ENCODE measurements at regions not wholly inside any gene's neighbourhood (a gene's known extent, or its start where the extent isn't known, plus 50 kb on each side); places are given as distances from the start of the nearest gene placed in this dataset.

DNA sequence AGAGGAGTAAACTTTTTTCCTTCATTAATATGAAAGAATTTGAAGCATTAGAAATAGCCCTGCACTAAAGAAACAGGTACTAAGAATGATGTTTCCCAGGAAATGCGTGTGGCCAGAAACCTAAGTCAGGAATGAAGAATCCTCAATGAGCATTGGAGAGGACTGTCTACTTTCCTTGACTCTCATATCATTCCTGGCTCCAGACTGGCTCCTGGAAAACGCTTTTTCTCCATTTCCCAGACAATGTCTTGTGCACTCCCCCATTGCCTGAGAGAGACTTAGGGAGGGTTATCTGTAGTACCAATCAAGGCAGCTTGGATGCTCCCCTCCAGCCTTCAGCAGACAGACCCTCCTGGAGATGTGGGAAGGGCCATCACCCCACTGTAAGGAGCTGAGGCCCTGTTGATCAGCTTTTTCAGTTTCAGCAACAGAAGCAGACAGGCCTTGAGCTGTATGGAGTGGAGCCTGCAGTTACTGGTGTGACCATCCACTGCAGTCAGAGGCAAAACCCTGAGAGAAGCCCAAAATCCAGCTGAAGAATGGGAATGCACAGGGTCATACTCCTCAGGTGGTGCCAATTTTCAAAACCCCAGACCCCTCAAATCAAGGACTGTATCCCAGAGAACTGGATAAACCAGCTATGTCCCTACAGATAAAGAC, 127.3 kb upstream of the NT5E start:
- no peak overlapping the region for H3K27ac ChIP-seq
- no peaks in the 10 kb centered on the region for H3K9me3 ChIP-seq (ENCODE audit: severe bottlenecking)
- H3K36me3 ChIP-seq = no peaks in the 10 kb centered on the region
- H3K27me3 ChIP-seq (ENCODE audit: insufficient read depth, low read depth, severe bottlenecking) = peaks cover 41% of the 10 kb centered on the region
- DNase-seq = no peak
- no peak overlapping the region for H3K4me3 ChIP-seq (ENCODE audit: low read depth, low read length)
- TF ChIP-seq, protein P1, sequence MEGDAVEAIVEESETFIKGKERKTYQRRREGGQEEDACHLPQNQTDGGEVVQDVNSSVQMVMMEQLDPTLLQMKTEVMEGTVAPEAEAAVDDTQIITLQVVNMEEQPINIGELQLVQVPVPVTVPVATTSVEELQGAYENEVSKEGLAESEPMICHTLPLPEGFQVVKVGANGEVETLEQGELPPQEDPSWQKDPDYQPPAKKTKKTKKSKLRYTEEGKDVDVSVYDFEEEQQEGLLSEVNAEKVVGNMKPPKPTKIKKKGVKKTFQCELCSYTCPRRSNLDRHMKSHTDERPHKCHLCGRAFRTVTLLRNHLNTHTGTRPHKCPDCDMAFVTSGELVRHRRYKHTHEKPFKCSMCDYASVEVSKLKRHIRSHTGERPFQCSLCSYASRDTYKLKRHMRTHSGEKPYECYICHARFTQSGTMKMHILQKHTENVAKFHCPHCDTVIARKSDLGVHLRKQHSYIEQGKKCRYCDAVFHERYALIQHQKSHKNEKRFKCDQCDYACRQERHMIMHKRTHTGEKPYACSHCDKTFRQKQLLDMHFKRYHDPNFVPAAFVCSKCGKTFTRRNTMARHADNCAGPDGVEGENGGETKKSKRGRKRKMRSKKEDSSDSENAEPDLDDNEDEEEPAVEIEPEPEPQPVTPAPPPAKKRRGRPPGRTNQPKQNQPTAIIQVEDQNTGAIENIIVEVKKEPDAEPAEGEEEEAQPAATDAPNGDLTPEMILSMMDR (IDR thresholded peaks at IDR 0.05; ENCODE audit: low read depth, low read length) = no peak

DNA sequence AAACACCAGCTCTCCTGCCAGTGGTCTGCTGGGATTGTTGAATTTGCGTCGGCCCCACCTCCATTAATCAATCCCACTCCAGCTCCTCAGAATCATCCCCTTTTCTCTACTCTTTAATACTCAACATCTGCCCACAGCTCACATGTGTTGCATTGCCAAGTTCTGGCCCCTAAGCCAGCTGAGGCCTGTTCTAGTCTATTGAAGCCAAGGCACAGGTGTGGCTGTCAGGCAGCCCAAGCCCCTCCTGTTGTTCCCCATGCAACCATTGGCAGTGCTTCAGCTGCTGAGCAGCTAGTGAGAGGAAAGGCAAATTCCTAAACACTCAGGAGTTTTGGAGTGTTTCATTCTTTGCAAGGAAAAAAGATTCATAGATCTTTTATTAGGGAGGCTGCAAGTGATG, 128.0 kb upstream of the NT5E start:
- Histone ChIP-seq H3K4me3 (ENCODE audit: low read depth, low read length) (no peak overlapping the region), H3K27ac (no peak overlapping the region), H3K36me3 (no peaks in the 10 kb centered on the region), H3K9me3 (ENCODE audit: severe bottlenecking) (no peaks in the 10 kb centered on the region), H3K27me3 (ENCODE audit: insufficient read depth, low read depth, severe bottlenecking) (peaks cover 37% of the 10 kb centered on the region)
- no peak for DNase-seq
- TF ChIP-seq, protein P1 (IDR thresholded peaks at IDR 0.05; ENCODE audit: low read depth, low read length) = no peak

DNA sequence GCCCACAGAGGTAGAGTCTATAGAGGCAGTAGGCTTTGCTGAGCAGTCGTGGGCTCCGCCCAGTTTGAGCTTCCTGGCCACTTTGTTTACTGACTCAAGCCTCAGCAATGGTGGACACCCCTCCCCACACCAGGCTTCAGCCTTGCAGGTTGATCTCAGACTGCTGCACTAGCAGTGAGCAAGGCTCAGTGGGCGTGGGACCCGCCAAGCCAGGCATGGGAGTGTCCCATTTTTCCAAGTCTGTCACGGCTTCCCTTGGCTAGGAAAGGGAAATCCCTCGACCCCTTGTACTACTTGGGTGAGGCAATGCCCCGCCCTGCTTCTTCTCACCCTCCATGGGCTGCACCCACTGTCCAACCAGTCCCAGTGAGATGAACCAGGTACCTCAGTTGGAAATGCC, 135.3 kb upstream of the NT5E start:
- no peak overlapping the region for H3K4me3 ChIP-seq (ENCODE audit: low read depth, low read length)
- TF ChIP-seq, protein P1 (IDR thresholded peaks at IDR 0.05; ENCODE audit: low read depth, low read length) = no peak

DNA sequence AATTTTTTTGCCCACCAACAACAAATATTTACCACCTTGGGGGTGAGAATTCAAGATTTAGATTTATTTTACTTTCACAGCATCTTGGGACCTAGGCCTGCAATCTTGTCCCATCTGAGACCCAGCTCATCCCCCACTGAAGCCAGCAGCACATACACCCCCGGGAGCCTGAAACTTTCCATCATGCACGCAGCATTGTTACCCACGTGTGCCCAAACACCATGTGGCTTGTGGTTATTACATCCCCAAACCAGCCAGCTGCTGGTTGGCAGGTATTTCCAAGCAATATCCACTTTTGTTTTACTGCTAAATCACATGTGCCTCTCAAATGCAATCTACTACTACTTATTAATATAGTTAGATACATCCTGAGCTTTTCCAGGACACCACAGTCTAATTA, 149.3 kb upstream of the NT5E start:
- DNase-seq = no peak

More for the DNA sequence above, 135.3 kb upstream of the NT5E start:
- H3K27me3 ChIP-seq (ENCODE audit: insufficient read depth, low read depth, severe bottlenecking) = peaks cover 3% of the 10 kb centered on the region
- no peak for DNase-seq
- H3K27ac ChIP-seq = no peak overlapping the region
- H3K9me3 ChIP-seq (ENCODE audit: severe bottlenecking) = no peaks in the 10 kb centered on the region
- no peaks in the 10 kb centered on the region for H3K36me3 ChIP-seq

DNA sequence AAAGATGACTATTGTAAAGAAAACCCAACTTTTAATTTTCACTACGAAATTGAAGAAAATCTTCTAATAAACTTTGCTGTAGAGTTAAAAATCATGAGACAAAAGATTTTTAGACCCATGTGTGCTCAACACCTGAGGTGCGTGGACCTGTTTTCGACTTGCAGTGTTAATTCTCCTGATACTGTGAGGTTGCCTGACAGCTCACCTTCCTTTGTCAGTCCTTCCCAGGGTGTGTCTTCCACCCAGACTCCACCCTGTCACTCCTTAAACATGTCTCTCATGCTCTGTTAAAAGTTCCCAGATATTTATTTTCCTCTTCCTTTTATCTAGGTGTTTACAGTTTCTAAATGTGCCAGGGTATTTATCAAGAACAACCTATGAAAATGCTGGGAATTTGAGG, 151.3 kb upstream of the NT5E start:
- Histone ChIP-seq H3K4me3 (ENCODE audit: low read depth, low read length) (no peak overlapping the region), H3K36me3 (no peaks in the 10 kb centered on the region), H3K27ac (no peak overlapping the region), H3K9me3 (ENCODE audit: severe bottlenecking) (no peaks in the 10 kb centered on the region), H3K27me3 (ENCODE audit: insufficient read depth, low read depth, severe bottlenecking) (peaks cover 23% of the 10 kb centered on the region)
- TF ChIP-seq, protein P1 (IDR thresholded peaks at IDR 0.05; ENCODE audit: low read depth, low read length) = no peak
- no peak for DNase-seq

More for the DNA sequence above, 149.3 kb upstream of the NT5E start:
- Histone ChIP-seq H3K9me3 (ENCODE audit: severe bottlenecking) (no peaks in the 10 kb centered on the region), H3K27me3 (ENCODE audit: insufficient read depth, low read depth, severe bottlenecking) (peaks cover 22% of the 10 kb centered on the region), H3K36me3 (no peaks in the 10 kb centered on the region), H3K4me3 (ENCODE audit: low read depth, low read length) (no peak overlapping the region), H3K27ac (no peak overlapping the region)
- TF ChIP-seq, protein P1 (IDR thresholded peaks at IDR 0.05; ENCODE audit: low read depth, low read length) = no peak

DNA sequence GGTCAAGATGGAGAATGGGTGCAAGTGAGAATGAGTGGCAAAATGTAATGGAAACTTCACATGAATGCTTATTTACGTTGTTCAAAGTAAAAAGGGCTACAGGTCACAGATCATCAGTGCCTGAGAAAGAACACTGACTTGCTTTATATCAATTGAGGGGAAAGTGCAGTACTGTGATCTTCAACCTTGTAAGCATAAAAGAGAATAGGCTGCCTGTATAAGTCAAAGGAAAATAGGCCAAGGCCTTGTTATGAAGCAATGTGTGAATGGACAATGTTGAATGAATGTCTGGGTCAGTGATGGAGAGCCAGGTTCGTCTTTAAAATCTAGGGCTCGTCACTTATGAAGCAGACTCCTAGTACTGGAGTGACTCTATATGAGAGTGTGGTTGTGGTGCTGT, 158.6 kb upstream of the NT5E start:
- no peaks in the 10 kb centered on the region for H3K9me3 ChIP-seq (ENCODE audit: severe bottlenecking)
- H3K36me3 ChIP-seq = no peaks in the 10 kb centered on the region
- peaks cover 12% of the 10 kb centered on the region for H3K27me3 ChIP-seq (ENCODE audit: insufficient read depth, low read depth, severe bottlenecking)
- H3K27ac ChIP-seq = no peak overlapping the region
- H3K4me3 ChIP-seq (ENCODE audit: low read depth, low read length) = no peak overlapping the region
- TF ChIP-seq, protein P1 (IDR thresholded peaks at IDR 0.05; ENCODE audit: low read depth, low read length) = no peak
- no peak for DNase-seq
